Tongue (tissue), 1 donor: ENCODE measurements at regions not wholly inside any gene's neighbourhood (a gene's known extent, or its start where the extent isn't known, plus 50 kb on each side); places are given as distances from the start of the nearest gene placed in this dataset.
"Not testable (repeated sequence)": the region's sequence is repeated elsewhere in the genome, so short reads cannot be mapped to it uniquely, and the experiment has no call there.

Experiments
- DNase-seq: peaks from one replicate; pipeline ENCODE4 v3.0.0-alpha.2; 2015

GRCh38 chr2:87410371-87410770, 337.5 kb upstream of the PLGLB2 start:
- DNase-seq = not testable (repeated sequence)

- not testable (repeated sequence) for DNase-seq
These were observed 335.7 kb upstream of the PLGLB2 start for GRCh38 chr2:87412036-87412820.

DNA sequence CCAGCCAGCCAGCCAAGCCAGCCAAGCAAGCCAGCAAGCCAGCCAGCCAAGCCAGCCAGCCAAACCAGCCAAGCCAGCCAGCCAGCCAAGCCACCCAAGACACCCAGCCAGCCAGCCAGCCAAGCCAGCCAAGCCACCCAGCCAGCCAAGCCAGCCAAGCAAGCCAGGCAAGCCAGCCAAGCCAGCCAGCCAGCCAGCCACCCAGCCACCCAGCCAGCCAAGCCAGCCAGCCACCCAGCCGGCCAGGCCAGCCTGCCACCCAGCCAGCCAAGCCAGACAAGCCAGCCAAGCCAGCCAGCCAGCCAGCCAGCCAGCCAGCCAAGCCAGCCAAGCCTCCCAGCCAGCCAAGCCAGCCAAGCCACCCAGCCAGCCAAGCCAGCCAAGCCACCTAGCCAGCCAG, 333.6 kb upstream of the PLGLB2 start:
- DNase-seq = not testable (repeated sequence)

DNA sequence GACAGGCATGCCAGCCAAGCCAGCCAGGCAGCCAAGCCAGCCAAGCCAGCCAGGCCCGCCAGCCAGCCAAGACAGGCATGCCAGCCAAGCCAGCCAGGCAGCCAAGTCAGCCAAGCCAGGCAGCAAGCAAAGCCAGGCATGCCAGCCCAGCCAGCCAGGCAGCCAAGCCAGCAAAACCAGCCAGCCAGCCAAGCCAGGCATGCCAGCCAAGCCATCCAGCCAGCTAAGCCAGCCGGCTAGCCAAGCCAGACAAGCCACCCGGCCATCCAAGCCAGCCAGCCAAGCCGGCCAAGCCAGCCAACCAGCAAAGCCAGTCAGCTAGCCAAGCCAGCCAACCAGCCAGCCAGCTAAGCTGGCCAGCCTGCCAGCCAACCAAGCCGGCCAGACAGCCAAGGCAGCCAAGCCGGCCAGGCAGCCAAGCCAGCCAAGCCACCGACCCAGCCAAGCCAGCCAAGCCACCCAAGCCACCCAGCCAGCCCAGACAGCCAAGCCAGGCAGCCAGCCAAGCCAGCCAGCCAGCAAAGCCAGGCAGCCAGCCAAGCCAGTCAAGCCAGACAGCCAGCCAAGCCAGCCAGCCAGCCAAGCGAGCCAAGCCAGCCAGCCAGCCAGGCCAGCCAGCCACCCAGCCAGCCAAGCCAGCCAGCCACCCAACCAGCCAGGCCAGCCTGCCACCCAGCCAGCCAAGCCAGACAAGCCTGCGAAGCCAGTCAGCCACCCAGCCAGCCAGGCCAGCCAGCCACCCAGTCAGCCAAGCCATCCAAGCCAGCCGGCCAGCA, 332.9 kb upstream of the PLGLB2 start:
- not testable (repeated sequence) for DNase-seq

DNA sequence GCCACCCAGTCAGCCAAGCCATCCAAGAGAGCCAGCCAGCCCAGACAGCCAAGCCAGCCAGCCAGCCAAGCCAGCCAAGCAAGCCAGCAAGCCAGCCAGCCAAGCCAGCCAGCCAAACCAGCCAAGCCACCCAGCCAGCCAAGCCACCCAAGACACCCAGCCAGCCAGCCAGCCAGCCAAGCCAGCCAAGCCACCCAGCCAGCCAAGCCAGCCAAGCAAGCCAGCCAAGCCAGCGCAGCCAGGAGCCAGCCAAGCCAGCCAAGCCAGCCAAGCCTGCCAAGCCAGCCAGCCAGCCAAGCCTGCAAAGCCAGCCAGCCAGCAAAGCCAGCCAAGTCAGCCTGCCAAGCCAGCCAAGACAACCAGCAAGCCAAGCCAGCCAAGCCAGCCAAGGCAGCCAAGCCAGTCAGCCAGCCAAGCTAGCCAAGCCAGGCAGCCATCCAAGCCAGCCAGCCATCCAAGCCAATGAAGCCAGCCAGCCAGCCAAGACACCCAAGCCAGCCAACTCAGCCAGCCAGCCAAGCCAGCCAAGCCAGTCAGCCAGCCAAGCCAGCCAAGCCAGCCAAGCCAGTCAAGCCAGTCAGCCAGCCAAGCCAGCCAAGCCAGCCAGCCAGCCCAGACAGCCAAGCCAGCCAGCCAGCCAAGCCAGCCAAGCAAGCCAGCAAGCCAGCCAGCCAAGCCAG, 332.2 kb upstream of the PLGLB2 start:
- DNase-seq = not testable (repeated sequence)

GRCh38 chr2:87416266-87416592, 331.7 kb upstream of the PLGLB2 start:
- not testable (repeated sequence) for DNase-seq

GRCh38 chr2:87417147-87417546, 330.7 kb upstream of the PLGLB2 start:
- not testable (repeated sequence) for DNase-seq

- not testable (repeated sequence) for DNase-seq
These were observed 329.9 kb upstream of the PLGLB2 start for GRCh38 chr2:87417742-87418567.

- not testable (repeated sequence) for DNase-seq
These were observed 328.8 kb upstream of the PLGLB2 start for GRCh38 chr2:87418823-87419822.

- DNase-seq = not testable (repeated sequence)
These were observed 327.9 kb upstream of the PLGLB2 start for GRCh38 chr2:87419980-87420379.

GRCh38 chr2:87420954-87421353, 326.9 kb upstream of the PLGLB2 start:
- DNase-seq = not testable (repeated sequence)

GRCh38 chr2:87423796-87424762, 323.8 kb upstream of the PLGLB2 start:
- not testable (repeated sequence) for DNase-seq

DNA sequence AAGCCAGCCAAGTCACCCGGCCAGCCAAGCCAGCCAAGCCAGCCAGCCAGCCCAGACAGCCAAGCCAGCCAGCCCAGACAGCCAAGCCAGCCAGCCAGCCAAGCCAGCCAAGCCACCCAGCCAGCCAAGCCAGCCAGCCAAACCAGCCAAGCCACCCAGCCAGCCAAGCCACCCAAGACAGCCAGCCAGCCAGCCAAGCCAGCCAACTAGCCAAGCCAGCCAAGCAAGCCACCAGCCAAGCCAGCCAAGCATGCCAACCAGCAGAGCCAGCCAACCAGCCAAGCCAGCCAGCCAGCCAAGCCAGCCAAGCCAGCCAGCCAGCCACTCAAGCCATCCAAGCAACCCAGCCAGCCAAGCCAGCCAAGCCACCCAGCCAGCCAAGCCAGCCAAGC, 323.1 kb upstream of the PLGLB2 start:
- DNase-seq = not testable (repeated sequence)

GRCh38 chr2:87425191-87425590, 322.7 kb upstream of the PLGLB2 start:
- not testable (repeated sequence) for DNase-seq

GRCh38 chr2:87425717-87426116, 322.2 kb upstream of the PLGLB2 start:
- DNase-seq = not testable (repeated sequence)

DNA sequence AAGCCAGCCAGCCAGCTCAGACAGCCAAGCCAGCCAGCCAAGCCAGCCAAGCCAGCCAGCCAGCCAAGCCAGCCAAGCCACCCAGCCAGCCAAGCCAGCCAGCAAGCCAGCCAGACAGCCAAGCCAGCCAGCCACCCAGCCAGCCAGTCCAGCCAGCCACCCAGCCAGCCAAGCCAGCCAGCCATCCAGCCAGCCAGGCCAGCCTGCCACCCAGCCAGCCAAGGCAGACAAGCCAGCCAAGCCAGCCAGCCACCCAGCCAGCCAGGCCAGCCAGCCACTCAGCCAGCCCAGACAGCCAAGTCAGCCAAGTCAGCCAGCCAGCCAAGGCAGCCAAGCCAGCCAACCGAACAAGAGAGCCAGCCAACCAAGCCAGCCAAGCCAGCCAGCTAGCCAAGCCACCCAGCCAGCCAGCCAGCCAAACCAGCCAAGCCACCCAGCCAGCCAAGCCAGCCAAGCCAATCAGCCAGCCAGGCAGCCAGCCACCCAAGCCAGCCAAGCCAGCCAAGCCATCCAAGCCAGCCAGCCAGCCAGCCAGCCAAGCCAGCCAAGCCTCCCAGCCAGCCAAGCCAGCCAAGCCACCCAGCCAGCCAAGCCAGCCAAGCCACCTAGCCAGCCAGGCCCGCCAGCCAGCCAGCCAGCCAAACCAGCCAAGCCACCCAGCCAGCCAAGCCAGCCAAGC, 319.3 kb upstream of the PLGLB2 start:
- DNase-seq = not testable (repeated sequence)

- not testable (repeated sequence) for DNase-seq
These were observed 318.5 kb upstream of the PLGLB2 start for GRCh38 chr2:87429206-87429930.

GRCh38 chr2:87429931-87430275, 318.0 kb upstream of the PLGLB2 start:
- DNase-seq = not testable (repeated sequence)
